ENCODE measurements at regions not wholly inside any gene's neighbourhood (a gene's known extent, or its start where the extent isn't known, plus 50 kb on each side); places are given as distances from the start of the nearest gene placed in this dataset.

DNA sequence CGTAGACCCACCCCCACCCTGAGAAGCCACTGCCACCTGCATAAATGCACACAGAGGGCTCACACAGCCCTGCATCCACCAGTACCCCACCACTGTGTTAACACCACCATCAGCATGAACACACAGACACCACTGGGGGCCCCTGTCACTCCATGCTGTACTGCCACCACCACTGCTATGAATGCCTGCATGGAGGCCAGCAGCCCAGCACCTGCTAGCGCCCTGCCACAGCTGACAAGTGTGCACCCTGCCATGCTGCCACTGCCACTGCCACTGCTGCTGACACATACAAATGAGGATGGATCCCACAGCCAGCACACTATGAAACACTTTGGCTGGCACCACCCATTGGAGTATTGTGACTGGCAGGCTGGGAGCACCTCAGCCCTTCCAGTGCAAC, 361.0 kb downstream of the TAFA4 start:
- TF ChIP-seq CTCF (IDR thresholded peaks at IDR 0.05) (no peak), POLR2A (IDR thresholded peaks at IDR 0.05) (no peak), EP300 (IDR thresholded peaks at IDR 0.05) (no peak), POLR2AphosphoS5 (IDR thresholded peaks at IDR 0.05) (no peak)
